Stomach (tissue), 4 donors: ENCODE measurements at regions not wholly inside any gene's neighbourhood (a gene's known extent, or its start where the extent isn't known, plus 50 kb on each side); places are given as distances from the start of the nearest gene placed in this dataset.

ENCODE experiments used
- CTCF ChIP-seq, 7 experiments: fragments of 450-650 bp in 4 of 7; fragments of 200-600 bp in 3 of 7; sonication (generic) in 3 of 7; IDR thresholded peaks; one replicate each; pipeline ENCODE4 v1.5.1; 2016 to 2019; ENCODE audit warnings: antibody characterized with exemption in 7 of 7, control low read depth in 2 of 7, mild to moderate bottlenecking in 1 of 7
- EP300 ChIP-seq: sonication (generic); formaldehyde crosslinking; IDR thresholded peaks from one replicate; pipeline ENCODE4 v1.6.1; 2017; ENCODE audit warnings: antibody characterized with exemption
- POLR2A ChIP-seq, 4 donors: fragments of 450-650 bp; IDR thresholded peaks; one replicate each; pipeline ENCODE4 v1.6.1; 2016; ENCODE audit warnings: antibody characterized with exemption in 4 of 4, control low read depth in 2 of 4, mild to moderate bottlenecking in 1 of 4, moderate library complexity in 1 of 4
- POLR2AphosphoS5 ChIP-seq, 3 donors: sonication (generic); formaldehyde crosslinking; IDR thresholded peaks; one replicate each; pipeline ENCODE4 v1.6.1; 2016; ENCODE audit warnings: antibody characterized with exemption in 3 of 3

GRCh38 chr15:94555841-94556519 is 324.6 kb downstream of the MCTP2 start:
- TF ChIP-seq POLR2A (IDR thresholded peaks at IDR 0.05) (no peak), CTCF (IDR thresholded peaks at IDR 0.05) (no peak), EP300 (no peak), POLR2AphosphoS5 (IDR thresholded peaks at IDR 0.05) (no peak)
